ENCODE measurements at regions not wholly inside any gene's neighbourhood (a gene's known extent, or its start where the extent isn't known, plus 50 kb on each side); places are given as distances from the start of the nearest gene placed in this dataset.

DNA sequence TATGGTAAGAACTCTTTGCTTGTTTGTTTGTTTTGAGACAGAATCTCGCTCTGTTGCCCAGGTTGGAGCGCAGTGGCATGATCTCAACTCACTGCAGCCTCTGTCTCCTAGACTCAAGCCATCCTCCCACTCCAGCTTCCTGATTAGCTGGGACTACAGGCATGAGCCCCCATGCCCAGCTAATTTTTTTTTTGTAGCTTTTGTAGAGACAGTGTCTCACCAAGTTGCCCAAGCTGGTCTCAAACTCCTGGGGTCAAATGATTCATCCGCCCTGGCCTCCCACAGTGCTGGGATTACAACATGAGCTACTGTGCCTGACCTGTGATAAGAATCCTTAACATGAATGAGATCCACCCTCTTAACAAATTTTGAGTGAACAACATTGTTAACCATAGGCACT, 183.9 kb upstream of the TSHZ3 start:
- TF ChIP-seq, protein P1, sequence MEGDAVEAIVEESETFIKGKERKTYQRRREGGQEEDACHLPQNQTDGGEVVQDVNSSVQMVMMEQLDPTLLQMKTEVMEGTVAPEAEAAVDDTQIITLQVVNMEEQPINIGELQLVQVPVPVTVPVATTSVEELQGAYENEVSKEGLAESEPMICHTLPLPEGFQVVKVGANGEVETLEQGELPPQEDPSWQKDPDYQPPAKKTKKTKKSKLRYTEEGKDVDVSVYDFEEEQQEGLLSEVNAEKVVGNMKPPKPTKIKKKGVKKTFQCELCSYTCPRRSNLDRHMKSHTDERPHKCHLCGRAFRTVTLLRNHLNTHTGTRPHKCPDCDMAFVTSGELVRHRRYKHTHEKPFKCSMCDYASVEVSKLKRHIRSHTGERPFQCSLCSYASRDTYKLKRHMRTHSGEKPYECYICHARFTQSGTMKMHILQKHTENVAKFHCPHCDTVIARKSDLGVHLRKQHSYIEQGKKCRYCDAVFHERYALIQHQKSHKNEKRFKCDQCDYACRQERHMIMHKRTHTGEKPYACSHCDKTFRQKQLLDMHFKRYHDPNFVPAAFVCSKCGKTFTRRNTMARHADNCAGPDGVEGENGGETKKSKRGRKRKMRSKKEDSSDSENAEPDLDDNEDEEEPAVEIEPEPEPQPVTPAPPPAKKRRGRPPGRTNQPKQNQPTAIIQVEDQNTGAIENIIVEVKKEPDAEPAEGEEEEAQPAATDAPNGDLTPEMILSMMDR (IDR thresholded peaks at IDR 0.05; ENCODE audit: low read depth, low read length, poor library complexity, severe bottlenecking), result no peak
- no peak for TF ChIP-seq EZH2phosphoT487 (IDR thresholded peaks at IDR 0.05; ENCODE audit: borderline replicate concordance, low read length)
